Caco-2 (cell line): ENCODE measurements at regions not wholly inside any gene's neighbourhood (a gene's known extent, or its start where the extent isn't known, plus 50 kb on each side); places are given as distances from the start of the nearest gene placed in this dataset.

ENCODE experiments used
- BruUV-seq: library from RNA; stranded (reverse); fragments of 400-500 nt; replicated peaks from 2 replicates; lab custom pipeline; 2021; lab: Mats Ljungman, UMichigan
- CTCF ChIA-PET: fragments of 300-600 bp; sonication (Branson Sonifier 250); formaldehyde crosslinking; loops from one replicate; lab custom pipeline; 2022; ENCODE audit warnings: antibody characterized with exemption; lab: Charles Lee
- POLR2A ChIA-PET: fragments of 300-600 bp; sonication (Branson Sonifier 250); formaldehyde crosslinking; loops from one replicate; lab custom pipeline; 2022; ENCODE audit warnings: antibody characterized with exemption; lab: Charles Lee
- DNase-seq, 2 experiments: peaks; one replicate each; pipeline versions ENCODE4 v3.0.0 to v3.0.0-alpha.2; 2020 to 2022
- H3K27me3 ChIP-seq: replicated peaks from 2 replicates; pipeline ENCODE4 v1.6.0; 2011; ENCODE audit warnings: low read length; ENCODE audit not compliant: control insufficient read depth, insufficient read depth
- H3K36me3 ChIP-seq: 2 replicates; pipeline ENCODE4 v1.5.1; 2011; ENCODE audit warnings: low read length; ENCODE audit not compliant: control insufficient read depth, insufficient read depth
- H3K4me1 ChIP-seq: fragments of 250-450 bp; sonication (Bioruptor Pico); 2 replicates; pipeline ENCODE4 v1.5.1; 2020; ENCODE audit warnings: mild to moderate bottlenecking
- H3K4me3 ChIP-seq: 2 replicates; pipeline ENCODE4 v1.5.1; 2011; ENCODE audit warnings: low read depth, mild to moderate bottlenecking, control low read depth, low read length
- H3K9me3 ChIP-seq: fragments of 250-450 bp; sonication (Bioruptor Pico); 2 replicates; pipeline ENCODE4 v1.5.1; 2020; ENCODE audit warnings: mild to moderate bottlenecking, moderate library complexity
- H3K27ac Mint-ChIP-seq: one replicate; pipeline ENCODE4 v1.8.0; 2022; ENCODE audit warnings: mixed read lengths; ENCODE audit not compliant: unreplicated experiment
- H3K27me3 Mint-ChIP-seq: one replicate; pipeline ENCODE4 v1.8.0; 2022; ENCODE audit warnings: mixed read lengths; ENCODE audit not compliant: insufficient read depth, unreplicated experiment
- H3K36me3 Mint-ChIP-seq: one replicate; pipeline ENCODE4 v1.8.0; 2022; ENCODE audit warnings: mild to moderate bottlenecking, mixed read lengths; ENCODE audit not compliant: insufficient read depth, unreplicated experiment
- H3K4me1 Mint-ChIP-seq: one replicate; pipeline ENCODE4 v1.8.0; 2022; ENCODE audit warnings: low read depth, mixed read lengths; ENCODE audit not compliant: unreplicated experiment
- H3K4me3 Mint-ChIP-seq: one replicate; pipeline ENCODE4 v1.8.0; 2022; ENCODE audit warnings: mild to moderate bottlenecking, moderate library complexity, mixed read lengths; ENCODE audit not compliant: unreplicated experiment
- H3K9me3 Mint-ChIP-seq: one replicate; pipeline ENCODE4 v1.8.0; 2022; ENCODE audit warnings: mixed read lengths; ENCODE audit not compliant: unreplicated experiment
- CTCF ChIP-seq, 2 experiments: fragments of 200-600 bp in 1 of 2; IDR thresholded peaks; 1 replicate in 1 of 2; 2 replicates in 1 of 2; pipeline versions ENCODE4 v1.5.1 to v1.8.0; 2011 to 2022; ENCODE audit warnings: antibody characterized with exemption in 1 of 2, control low read depth in 1 of 2, inconsistent platforms in 1 of 2, low read depth in 1 of 2, low read length in 1 of 2, mild to moderate bottlenecking in 1 of 2, moderate library complexity in 1 of 2; ENCODE audit not compliant: insufficient read depth in 1 of 2, severe bottlenecking in 1 of 2, unreplicated experiment in 1 of 2
- intact Hi-C: fragments of 100-400 bp; cut with micrococcal nuclease; formaldehyde crosslinking; loops from one replicate; pipeline ENCODE4 v1.10.0; 2022; ENCODE audit not compliant: unreplicated experiment

GRCh38 chr9:80061940-80062339 lies 490.2 kb downstream of the TLE4 start:
- Histone ChIP-seq H3K36me3 (no peaks in the 10 kb centered on the region), H3K4me3 (no peak overlapping the region), H3K4me1 (no peaks in the 10 kb centered on the region), H3K27me3 (no peaks in the 10 kb centered on the region), H3K9me3 (no peaks in the 10 kb centered on the region)
- no peak overlapping the region for H3K27ac Mint-ChIP-seq
- ChIA-PET CTCF (no interaction called here), POLR2A (no interaction called here)
- no peaks in the 10 kb centered on the region for H3K36me3 Mint-ChIP-seq
- no peak overlapping the region for H3K4me3 Mint-ChIP-seq
- no peaks in the 10 kb centered on the region for H3K4me1 Mint-ChIP-seq
- no peak for TF ChIP-seq CTCF (IDR thresholded peaks at IDR 0.05; ENCODE audit: insufficient read depth in 1 of 2, low read depth in 1 of 2, low read length in 1 of 2, severe bottlenecking in 1 of 2, unreplicated experiment in 1 of 2)
- no peaks in the 10 kb centered on the region for H3K9me3 Mint-ChIP-seq
- no peak for DNase-seq
- H3K27me3 Mint-ChIP-seq: no peaks in the 10 kb centered on the region
- intact Hi-C loops: no loop called here
- no TSS peak for BruUV-seq

- Mint-ChIP-seq H3K27ac (no peak overlapping the region), H3K36me3 (no peaks in the 10 kb centered on the region), H3K9me3 (no peaks in the 10 kb centered on the region), H3K4me1 (no peaks in the 10 kb centered on the region), H3K4me3 (no peak overlapping the region), H3K27me3 (no peaks in the 10 kb centered on the region)
- no peak overlapping the region for H3K4me3 ChIP-seq
- POLR2A ChIA-PET: no interaction called here
- H3K27me3 ChIP-seq: no peaks in the 10 kb centered on the region
- CTCF ChIA-PET: no interaction called here
- intact Hi-C loops: no loop called here
- no peak for TF ChIP-seq CTCF (IDR thresholded peaks at IDR 0.05; ENCODE audit: insufficient read depth in 1 of 2, low read depth in 1 of 2, low read length in 1 of 2, severe bottlenecking in 1 of 2, unreplicated experiment in 1 of 2)
- no peak for DNase-seq
- H3K4me1 ChIP-seq: no peaks in the 10 kb centered on the region
- no TSS peak for BruUV-seq
- no peaks in the 10 kb centered on the region for H3K9me3 ChIP-seq
- no peaks in the 10 kb centered on the region for H3K36me3 ChIP-seq
Measured at GRCh38 chr9:80061096-80061495, 489.3 kb downstream of the TLE4 start.

- H3K9me3 ChIP-seq: no peaks in the 10 kb centered on the region
- H3K27me3 ChIP-seq: no peaks in the 10 kb centered on the region
- no peaks in the 10 kb centered on the region for H3K4me1 Mint-ChIP-seq
- no peak for TF ChIP-seq CTCF (IDR thresholded peaks at IDR 0.05; ENCODE audit: insufficient read depth in 1 of 2, low read depth in 1 of 2, low read length in 1 of 2, severe bottlenecking in 1 of 2, unreplicated experiment in 1 of 2)
- H3K27ac Mint-ChIP-seq: no peak overlapping the region
- CTCF ChIA-PET: no interaction called here
- H3K4me1 ChIP-seq: no peaks in the 10 kb centered on the region
- intact Hi-C loops: no loop called here
- H3K36me3 Mint-ChIP-seq: no peaks in the 10 kb centered on the region
- no TSS peak for BruUV-seq
- H3K4me3 Mint-ChIP-seq: no peak overlapping the region
- H3K9me3 Mint-ChIP-seq: no peaks in the 10 kb centered on the region
- no peaks in the 10 kb centered on the region for H3K36me3 ChIP-seq
- no peak overlapping the region for H3K4me3 ChIP-seq
- POLR2A ChIA-PET: no interaction called here
- no peak for DNase-seq
- H3K27me3 Mint-ChIP-seq: no peaks in the 10 kb centered on the region
Measured at GRCh38 chr9:80059979-80060378, 488.2 kb downstream of the TLE4 start.
